Parathyroid adenoma (tissue), 2 donors: ENCODE measurements at regions not wholly inside any gene's neighbourhood (a gene's known extent, or its start where the extent isn't known, plus 50 kb on each side); places are given as distances from the start of the nearest gene placed in this dataset.

Source experiments
- H2AFZ ChIP-seq: fragments of 300-600 bp; sonication (generic); one replicate; pipeline ENCODE4 v1.7.0; 2017; ENCODE audit warnings: antibody characterized with exemption, mild to moderate bottlenecking
- H3K27ac ChIP-seq: fragments of 300-600 bp; sonication (generic); one replicate; pipeline ENCODE4 v1.7.0; 2017
- H3K27me3 ChIP-seq: fragments of 300-600 bp; sonication (generic); one replicate; pipeline ENCODE4 v1.7.0; 2017; ENCODE audit warnings: low read length; ENCODE audit not compliant: control insufficient read depth, insufficient read depth
- H3K36me3 ChIP-seq: fragments of 300-600 bp; sonication (generic); one replicate; pipeline ENCODE4 v1.7.0; 2017; ENCODE audit warnings: low read length; ENCODE audit not compliant: control insufficient read depth, insufficient read depth
- H3K4me1 ChIP-seq: fragments of 300-600 bp; sonication (generic); one replicate; pipeline ENCODE4 v1.7.0; 2017; ENCODE audit warnings: control low read depth
- H3K4me2 ChIP-seq: fragments of 300-600 bp; sonication (generic); one replicate; pipeline ENCODE4 v1.7.0; 2017; ENCODE audit warnings: low read length
- H3K4me3 ChIP-seq: fragments of 300-600 bp; sonication (generic); one replicate; pipeline ENCODE4 v1.7.0; 2017; ENCODE audit warnings: low read depth, low read length
- H3K79me2 ChIP-seq: fragments of 300-600 bp; sonication (generic); one replicate; pipeline ENCODE4 v1.7.0; 2017; ENCODE audit warnings: control low read depth
- H3K9ac ChIP-seq: fragments of 300-600 bp; sonication (generic); one replicate; pipeline ENCODE4 v1.7.0; 2017; ENCODE audit warnings: mild to moderate bottlenecking
- H3K9me3 ChIP-seq: fragments of 300-600 bp; sonication (generic); one replicate; pipeline ENCODE4 v1.7.0; 2017; ENCODE audit warnings: low read length; ENCODE audit not compliant: control insufficient read depth
- TF ChIP-seq, protein P1 (sequence below): fragments of 300-600 bp; sonication (generic); IDR thresholded peaks from one replicate; pipeline ENCODE4 v1.7.0; 2017; ENCODE audit warnings: antibody characterized with exemption, mild to moderate bottlenecking
- donor health status: primary hyperparathyroidism.

DNA sequence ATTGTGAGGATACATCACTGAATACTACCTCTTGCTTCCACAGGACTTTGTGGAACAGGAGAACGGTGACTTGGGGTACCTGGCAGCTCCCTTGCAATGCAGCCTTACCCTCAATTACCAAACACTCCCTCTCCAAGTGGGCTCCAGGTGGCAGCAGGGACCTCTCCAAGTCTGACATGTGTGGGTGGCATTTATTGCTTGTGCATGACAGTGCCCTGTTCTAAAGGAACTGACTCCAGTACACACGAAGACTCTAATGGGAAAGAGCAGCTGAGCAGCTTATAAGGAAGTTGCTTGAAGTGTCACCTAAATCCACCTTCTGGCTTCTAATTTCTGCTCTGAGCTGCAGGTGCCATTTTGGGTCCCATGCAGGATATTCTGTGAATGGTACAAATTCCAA is 174.1 kb upstream of the SLCO3A1 start:
- TF ChIP-seq, protein P1, sequence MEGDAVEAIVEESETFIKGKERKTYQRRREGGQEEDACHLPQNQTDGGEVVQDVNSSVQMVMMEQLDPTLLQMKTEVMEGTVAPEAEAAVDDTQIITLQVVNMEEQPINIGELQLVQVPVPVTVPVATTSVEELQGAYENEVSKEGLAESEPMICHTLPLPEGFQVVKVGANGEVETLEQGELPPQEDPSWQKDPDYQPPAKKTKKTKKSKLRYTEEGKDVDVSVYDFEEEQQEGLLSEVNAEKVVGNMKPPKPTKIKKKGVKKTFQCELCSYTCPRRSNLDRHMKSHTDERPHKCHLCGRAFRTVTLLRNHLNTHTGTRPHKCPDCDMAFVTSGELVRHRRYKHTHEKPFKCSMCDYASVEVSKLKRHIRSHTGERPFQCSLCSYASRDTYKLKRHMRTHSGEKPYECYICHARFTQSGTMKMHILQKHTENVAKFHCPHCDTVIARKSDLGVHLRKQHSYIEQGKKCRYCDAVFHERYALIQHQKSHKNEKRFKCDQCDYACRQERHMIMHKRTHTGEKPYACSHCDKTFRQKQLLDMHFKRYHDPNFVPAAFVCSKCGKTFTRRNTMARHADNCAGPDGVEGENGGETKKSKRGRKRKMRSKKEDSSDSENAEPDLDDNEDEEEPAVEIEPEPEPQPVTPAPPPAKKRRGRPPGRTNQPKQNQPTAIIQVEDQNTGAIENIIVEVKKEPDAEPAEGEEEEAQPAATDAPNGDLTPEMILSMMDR, result no peak
- Histone ChIP-seq H3K79me2 (no peaks in the 10 kb centered on the region), H3K27ac (no peak overlapping the region), H3K4me3 (no peak overlapping the region), H3K9ac (no peak overlapping the region), H3K4me2 (no peak overlapping the region), H2AFZ (no peak overlapping the region), H3K36me3 (no peaks in the 10 kb centered on the region), H3K27me3 (no peaks in the 10 kb centered on the region), H3K9me3 (no peaks in the 10 kb centered on the region), H3K4me1 (no peaks in the 10 kb centered on the region)

DNA sequence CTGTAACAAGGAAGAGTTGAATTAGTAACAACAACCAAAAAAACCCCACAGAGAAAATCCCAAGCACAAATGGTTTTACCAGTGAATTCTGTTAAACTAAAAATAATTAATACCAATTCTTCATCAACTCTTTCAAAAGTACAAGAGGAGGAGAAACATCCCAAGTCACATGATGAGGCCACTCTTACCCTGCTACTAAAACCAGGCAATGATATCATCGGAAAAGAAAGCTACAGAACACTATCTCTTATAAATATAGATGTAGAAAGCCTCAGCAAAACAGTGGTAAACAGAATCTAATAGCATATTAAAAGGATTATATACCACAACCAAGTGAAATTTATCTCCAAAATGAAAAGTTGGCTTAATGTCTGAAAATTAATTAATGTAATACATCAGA is 168.1 kb upstream of the SLCO3A1 start:
- Histone ChIP-seq H3K27ac (no peak overlapping the region), H3K27me3 (no peaks in the 10 kb centered on the region), H2AFZ (no peak overlapping the region), H3K4me2 (no peak overlapping the region), H3K9ac (no peak overlapping the region), H3K36me3 (no peaks in the 10 kb centered on the region), H3K79me2 (no peaks in the 10 kb centered on the region), H3K4me3 (no peak overlapping the region), H3K9me3 (no peaks in the 10 kb centered on the region), H3K4me1 (no peaks in the 10 kb centered on the region)
- TF ChIP-seq, protein P1, result no peak

DNA sequence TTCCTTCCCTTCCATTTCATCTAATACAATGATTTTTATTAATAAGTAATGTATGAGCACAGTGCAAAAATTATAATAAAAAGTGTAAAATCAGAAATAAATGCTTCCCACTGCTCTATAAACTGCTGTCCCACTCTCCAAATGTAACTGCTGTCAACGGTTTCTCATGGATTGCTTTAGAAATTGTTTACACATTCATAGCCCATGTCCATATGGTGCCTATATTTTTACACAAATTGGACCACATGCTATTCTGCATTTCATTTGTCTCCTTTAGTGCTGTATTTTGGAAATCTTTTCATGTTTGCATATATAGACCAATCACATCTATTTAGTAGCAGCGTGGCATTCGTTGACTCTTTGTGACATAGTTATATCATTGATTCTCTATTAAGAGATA is 164.7 kb upstream of the SLCO3A1 start:
- Histone ChIP-seq H3K4me2 (no peak overlapping the region), H3K4me3 (no peak overlapping the region), H3K4me1 (no peaks in the 10 kb centered on the region), H3K9me3 (no peaks in the 10 kb centered on the region), H3K27ac (no peak overlapping the region), H3K27me3 (no peaks in the 10 kb centered on the region), H3K79me2 (no peaks in the 10 kb centered on the region), H3K36me3 (no peaks in the 10 kb centered on the region), H2AFZ (no peak overlapping the region), H3K9ac (no peak overlapping the region)
- TF ChIP-seq, protein P1, result no peak

GRCh38 chr15:91689377-91689776 is 164.1 kb upstream of the SLCO3A1 start:
- H2AFZ ChIP-seq, result no peak overlapping the region
- no peaks in the 10 kb centered on the region for H3K9me3 ChIP-seq
- no peak overlapping the region for H3K4me2 ChIP-seq
- H3K4me1 ChIP-seq, result no peaks in the 10 kb centered on the region
- no peaks in the 10 kb centered on the region for H3K79me2 ChIP-seq
- TF ChIP-seq, protein P1, result no peak
- H3K4me3 ChIP-seq, result no peak overlapping the region
- H3K9ac ChIP-seq, result no peak overlapping the region
- H3K36me3 ChIP-seq, result no peaks in the 10 kb centered on the region
- H3K27me3 ChIP-seq, result no peaks in the 10 kb centered on the region
- H3K27ac ChIP-seq, result no peak overlapping the region

GRCh38 chr15:91692596-91692995 is 160.9 kb upstream of the SLCO3A1 start:
- no peaks in the 10 kb centered on the region for H3K27me3 ChIP-seq

More at GRCh38 chr15:91692596-91692995, 160.9 kb upstream of the SLCO3A1 start:
- Histone ChIP-seq H3K4me2 (no peak overlapping the region), H3K4me3 (no peak overlapping the region), H2AFZ (no peak overlapping the region), H3K9ac (no peak overlapping the region), H3K36me3 (no peaks in the 10 kb centered on the region), H3K9me3 (no peaks in the 10 kb centered on the region), H3K4me1 (no peaks in the 10 kb centered on the region), H3K79me2 (no peaks in the 10 kb centered on the region), H3K27ac (no peak overlapping the region)
- TF ChIP-seq, protein P1, result no peak
